ENCODE measurements at regions not wholly inside any gene's neighbourhood (a gene's known extent, or its start where the extent isn't known, plus 50 kb on each side); places are given as distances from the start of the nearest gene placed in this dataset.

GRCh38 chr1:51044199-51044598 is 57.8 kb upstream of the C1orf185 start:
- no peak overlapping the region for H3K18ac ChIP-seq (ENCODE audit: extremely low read depth, low read length)
- H3K23ac ChIP-seq (ENCODE audit: insufficient read length), result no peak overlapping the region
- DNase-seq (ENCODE audit: low read depth in 1 of 2, low spot score in 2 of 2) (no peak), FAIRE-seq (no peak)
- no peak overlapping the region for H3K27ac ChIP-seq (ENCODE audit: low read depth, low read length)
- H2AK5ac ChIP-seq (ENCODE audit: low read depth, low read length), result no peak overlapping the region
- H3K4me2 ChIP-seq (ENCODE audit: insufficient read depth in 1 of 2, low read depth in 2 of 2, low read length in 2 of 2), result no peak overlapping the region
- no peak overlapping the region for H3K14ac ChIP-seq (ENCODE audit: insufficient read length)
- no peak overlapping the region for H2BK15ac ChIP-seq (ENCODE audit: low read length)
- H3K79me2 ChIP-seq (ENCODE audit: control insufficient read depth in 1 of 2, insufficient read depth in 2 of 2, low read length in 2 of 2), result no peaks in the 10 kb centered on the region
- 72% methylated on average over 3 of the region's 3 CpGs; no CpG with 5 or more reads in 1 of the 2 experiments for WGBS, 2 experiments (ENCODE audit: extremely low coverage in 1 of 2, insufficient coverage in 1 of 2, insufficient read length in 1 of 2, insufficient replicate concordance in 2 of 2, low coverage in 1 of 2, low lambda C conversion rate in 2 of 2, missing lambda C conversion rate in 1 of 2)
- ChIA-PET CTCF (ENCODE audit: partially characterized antibody) (interaction anchor here (0.6 to 1.9 kb wide), 3 partner anchors 20 to 295 kb away, joined by 3 to 5 read pairs (median 3); no protein-coding TSS in a partner anchor), POLR2A (ENCODE audit: partially characterized antibody) (no interaction called here)
- H3K4ac ChIP-seq (replicated peaks; ENCODE audit: insufficient read length, low read depth, low read length), result no peak overlapping the region
- no peaks in the 10 kb centered on the region for H3K23me2 ChIP-seq (ENCODE audit: low read depth, low read length)
- H4K20me1 ChIP-seq (replicated peaks in 1 of 2; ENCODE audit: control insufficient read depth in 1 of 2, insufficient read depth in 2 of 2, low read length in 2 of 2), result no peaks in the 10 kb centered on the region
- no peak overlapping the region for H3K56ac ChIP-seq (replicated peaks; ENCODE audit: insufficient read length, low read depth, low read length)
- H2BK5ac ChIP-seq (ENCODE audit: low read depth, low read length), result no peak overlapping the region
- no peak overlapping the region for H3K4me3 ChIP-seq (ENCODE audit: extremely low read depth in 1 of 4, insufficient read depth in 2 of 4, low read depth in 3 of 4, low read length in 4 of 4)
- no peaks in the 10 kb centered on the region for H3K79me1 ChIP-seq (ENCODE audit: low read depth, low read length)
- no peaks in the 10 kb centered on the region for H3K36me3 ChIP-seq (ENCODE audit: control insufficient read depth in 2 of 4, insufficient read depth in 4 of 4, low read length in 3 of 4)
- no peak overlapping the region for H4K8ac ChIP-seq (ENCODE audit: extremely low read depth, insufficient read depth, low read length)
- no peak overlapping the region for H3K9ac ChIP-seq (replicated peaks in 1 of 4; ENCODE audit: extremely low read depth in 1 of 4, low read depth in 3 of 4, low read length in 3 of 4)
- no peaks in the 10 kb centered on the region for H3K9me3 ChIP-seq (ENCODE audit: insufficient read depth in 2 of 2, low read depth in 1 of 2, low read length in 1 of 2)
- no peaks in the 10 kb centered on the region for H3K4me1 ChIP-seq (replicated peaks in 1 of 4; ENCODE audit: control insufficient read depth in 3 of 4, insufficient read depth in 4 of 4, low read length in 3 of 4)
- no peak overlapping the region for H4K5ac ChIP-seq (ENCODE audit: insufficient read length, low read depth, low read length)
- no peak overlapping the region for H2BK120ac ChIP-seq (replicated peaks; ENCODE audit: low read depth, low read length)
- no peak overlapping the region for H2BK12ac ChIP-seq (ENCODE audit: low read depth, low read length)
- no peaks in the 10 kb centered on the region for H3K27me3 ChIP-seq (replicated peaks in 1 of 4; ENCODE audit: control insufficient read depth in 3 of 4, extremely low read depth in 1 of 4, insufficient read depth in 3 of 4, low read length in 3 of 4)
- no peak overlapping the region for H2BK20ac ChIP-seq (ENCODE audit: low read length)
- no peak overlapping the region for H2AFZ ChIP-seq (ENCODE audit: low read length)
- no peak overlapping the region for H4K91ac ChIP-seq (replicated peaks; ENCODE audit: insufficient read length, low read length)
- TF ChIP-seq CEBPB (IDR thresholded peaks at IDR 0.05; ENCODE audit: low read depth, low read length) (no peak), SAP30 (IDR thresholded peaks at IDR 0.05; ENCODE audit: insufficient read depth, insufficient replicate concordance, low read length) (no peak), NANOG (IDR thresholded peaks at IDR 0.05; ENCODE audit: insufficient read depth, low read depth, low read length, poor library complexity, severe bottlenecking) (no peak), EGR1 (IDR thresholded peaks at IDR 0.05; ENCODE audit: borderline replicate concordance, low read depth, low read length) (no peak), HDAC2 (IDR thresholded peaks at IDR 0.05; ENCODE audit: borderline replicate concordance in 1 of 2, low read depth in 2 of 2, low read length in 2 of 2) (no peak), CBX5 (IDR thresholded peaks at IDR 0.05; ENCODE audit: low read depth, low read length) (no peak), CHD2 (IDR thresholded peaks at IDR 0.05; ENCODE audit: low read length) (no peak), HDAC6 (IDR thresholded peaks at IDR 0.05; ENCODE audit: low read depth, low read length) (no peak), ZNF274 (IDR thresholded peaks at IDR 0.05; ENCODE audit: borderline replicate concordance, extremely low read depth, low read length) (no peak), TBP (IDR thresholded peaks at IDR 0.05; ENCODE audit: low read depth, low read length) (no peak), JUND (IDR thresholded peaks at IDR 0.05; ENCODE audit: low read length) (no peak), JUN (IDR thresholded peaks at IDR 0.05; ENCODE audit: low read depth, low read length) (no peak)
- TF ChIP-seq, protein P1, sequence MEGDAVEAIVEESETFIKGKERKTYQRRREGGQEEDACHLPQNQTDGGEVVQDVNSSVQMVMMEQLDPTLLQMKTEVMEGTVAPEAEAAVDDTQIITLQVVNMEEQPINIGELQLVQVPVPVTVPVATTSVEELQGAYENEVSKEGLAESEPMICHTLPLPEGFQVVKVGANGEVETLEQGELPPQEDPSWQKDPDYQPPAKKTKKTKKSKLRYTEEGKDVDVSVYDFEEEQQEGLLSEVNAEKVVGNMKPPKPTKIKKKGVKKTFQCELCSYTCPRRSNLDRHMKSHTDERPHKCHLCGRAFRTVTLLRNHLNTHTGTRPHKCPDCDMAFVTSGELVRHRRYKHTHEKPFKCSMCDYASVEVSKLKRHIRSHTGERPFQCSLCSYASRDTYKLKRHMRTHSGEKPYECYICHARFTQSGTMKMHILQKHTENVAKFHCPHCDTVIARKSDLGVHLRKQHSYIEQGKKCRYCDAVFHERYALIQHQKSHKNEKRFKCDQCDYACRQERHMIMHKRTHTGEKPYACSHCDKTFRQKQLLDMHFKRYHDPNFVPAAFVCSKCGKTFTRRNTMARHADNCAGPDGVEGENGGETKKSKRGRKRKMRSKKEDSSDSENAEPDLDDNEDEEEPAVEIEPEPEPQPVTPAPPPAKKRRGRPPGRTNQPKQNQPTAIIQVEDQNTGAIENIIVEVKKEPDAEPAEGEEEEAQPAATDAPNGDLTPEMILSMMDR (IDR thresholded peaks at IDR 0.05; ENCODE audit: control extremely low read depth in 1 of 3, insufficient read depth in 1 of 3, low read depth in 1 of 3, low read length in 3 of 3), result no peak

Data from H1 (cell line).